A673 (cell line): ENCODE measurements at regions not wholly inside any gene's neighbourhood (a gene's known extent, or its start where the extent isn't known, plus 50 kb on each side); places are given as distances from the start of the nearest gene placed in this dataset.
"Not testable (repeated sequence)": the region's sequence is repeated elsewhere in the genome, so short reads cannot be mapped to it uniquely, and the experiment has no call there.

ENCODE experiments used
- CTCF ChIP-seq: fragments of 300-800, 200-600 bp; sonication (generic); conservative IDR thresholded peaks from 2 replicates; pipeline ENCODE4 v1.5.1; 2017; ENCODE audit warnings: low read depth, mild to moderate bottlenecking, antibody characterized with exemption, low read length, moderate library complexity, mixed read lengths
- EZH2 ChIP-seq: fragments of 200-600 bp; sonication (generic); IDR thresholded peaks from 2 replicates; pipeline ENCODE4 v1.6.1; 2017; ENCODE audit warnings: borderline replicate concordance, low read depth, mild to moderate bottlenecking, mixed read lengths, antibody characterized with exemption, low read length; ENCODE audit not compliant: poor library complexity, severe bottlenecking

GRCh38 chr3:16023881-16024280, 150.6 kb upstream of the GALNT15 start:
- not testable (repeated sequence) for TF ChIP-seq CTCF, EZH2
